Ishikawa (cell line): ENCODE measurements at regions not wholly inside any gene's neighbourhood (a gene's known extent, or its start where the extent isn't known, plus 50 kb on each side); places are given as distances from the start of the nearest gene placed in this dataset.

Source experiments
- CREB1 ChIP-seq: IDR thresholded peaks from 2 replicates; pipeline ENCODE4 v1.6.1; 2012; ENCODE audit warnings: low read depth
- EGR1 ChIP-seq: IDR thresholded peaks from 2 replicates; pipeline ENCODE4 v1.6.1; 2012
- EP300 ChIP-seq: IDR thresholded peaks from 2 replicates; pipeline ENCODE4 v1.6.1; 2012; ENCODE audit warnings: borderline replicate concordance
- NFIC ChIP-seq: IDR thresholded peaks from 2 replicates; pipeline ENCODE4 v1.6.1; 2012
- RAD21 ChIP-seq: IDR thresholded peaks from 2 replicates; pipeline ENCODE4 v1.6.1; 2012; ENCODE audit warnings: low read depth
- TAF1 ChIP-seq: IDR thresholded peaks from 2 replicates; pipeline ENCODE4 v1.6.1; 2012; ENCODE audit warnings: low read depth, mild to moderate bottlenecking
- TCF12 ChIP-seq: IDR thresholded peaks from 2 replicates; pipeline ENCODE4 v1.6.1; 2012; ENCODE audit warnings: low read depth
- TEAD4 ChIP-seq: IDR thresholded peaks from 2 replicates; pipeline ENCODE4 v1.6.1; 2012
- USF1 ChIP-seq: IDR thresholded peaks from 2 replicates; pipeline ENCODE4 v1.6.1; 2012
- YY1 ChIP-seq: IDR thresholded peaks from 2 replicates; pipeline ENCODE4 v1.6.1; 2012; ENCODE audit warnings: low read depth
- TF ChIP-seq, protein P1 (sequence below): IDR thresholded peaks from 2 replicates; pipeline ENCODE4 v1.6.1; 2012; ENCODE audit warnings: low read depth, mild to moderate bottlenecking

DNA sequence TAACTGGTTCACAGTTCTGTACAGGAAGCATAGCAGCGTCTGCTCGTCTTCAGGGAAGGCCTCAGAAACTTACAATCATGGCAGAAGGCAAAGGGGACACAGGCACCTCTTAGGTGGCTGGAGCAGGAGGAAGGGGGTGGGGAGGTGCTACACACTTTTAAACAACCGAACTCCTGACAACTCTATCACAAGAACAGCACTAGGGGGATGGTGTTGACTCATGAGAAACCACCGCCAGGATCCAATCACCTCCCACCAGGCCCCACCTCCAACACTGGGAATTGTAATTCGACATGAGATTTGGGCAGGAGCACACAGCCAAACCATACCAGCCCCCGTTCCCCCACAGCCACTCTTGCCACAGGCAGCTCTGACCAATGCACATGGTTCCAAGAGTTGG is 306.3 kb upstream of the POU3F1 start:
- no peak for TF ChIP-seq TEAD4
- TF ChIP-seq EGR1: no peak
- TF ChIP-seq TCF12: no peak
- TF ChIP-seq RAD21: no peak
- TF ChIP-seq CREB1: no peak
- TF ChIP-seq NFIC: no peak
- no peak for TF ChIP-seq TAF1
- no peak for TF ChIP-seq EP300
- no peak for TF ChIP-seq YY1
- TF ChIP-seq, protein P1, sequence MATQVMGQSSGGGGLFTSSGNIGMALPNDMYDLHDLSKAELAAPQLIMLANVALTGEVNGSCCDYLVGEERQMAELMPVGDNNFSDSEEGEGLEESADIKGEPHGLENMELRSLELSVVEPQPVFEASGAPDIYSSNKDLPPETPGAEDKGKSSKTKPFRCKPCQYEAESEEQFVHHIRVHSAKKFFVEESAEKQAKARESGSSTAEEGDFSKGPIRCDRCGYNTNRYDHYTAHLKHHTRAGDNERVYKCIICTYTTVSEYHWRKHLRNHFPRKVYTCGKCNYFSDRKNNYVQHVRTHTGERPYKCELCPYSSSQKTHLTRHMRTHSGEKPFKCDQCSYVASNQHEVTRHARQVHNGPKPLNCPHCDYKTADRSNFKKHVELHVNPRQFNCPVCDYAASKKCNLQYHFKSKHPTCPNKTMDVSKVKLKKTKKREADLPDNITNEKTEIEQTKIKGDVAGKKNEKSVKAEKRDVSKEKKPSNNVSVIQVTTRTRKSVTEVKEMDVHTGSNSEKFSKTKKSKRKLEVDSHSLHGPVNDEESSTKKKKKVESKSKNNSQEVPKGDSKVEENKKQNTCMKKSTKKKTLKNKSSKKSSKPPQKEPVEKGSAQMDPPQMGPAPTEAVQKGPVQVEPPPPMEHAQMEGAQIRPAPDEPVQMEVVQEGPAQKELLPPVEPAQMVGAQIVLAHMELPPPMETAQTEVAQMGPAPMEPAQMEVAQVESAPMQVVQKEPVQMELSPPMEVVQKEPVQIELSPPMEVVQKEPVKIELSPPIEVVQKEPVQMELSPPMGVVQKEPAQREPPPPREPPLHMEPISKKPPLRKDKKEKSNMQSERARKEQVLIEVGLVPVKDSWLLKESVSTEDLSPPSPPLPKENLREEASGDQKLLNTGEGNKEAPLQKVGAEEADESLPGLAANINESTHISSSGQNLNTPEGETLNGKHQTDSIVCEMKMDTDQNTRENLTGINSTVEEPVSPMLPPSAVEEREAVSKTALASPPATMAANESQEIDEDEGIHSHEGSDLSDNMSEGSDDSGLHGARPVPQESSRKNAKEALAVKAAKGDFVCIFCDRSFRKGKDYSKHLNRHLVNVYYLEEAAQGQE: no peak
- no peak for TF ChIP-seq USF1
